ENCODE measurements at regions not wholly inside any gene's neighbourhood (a gene's known extent, or its start where the extent isn't known, plus 50 kb on each side); places are given as distances from the start of the nearest gene placed in this dataset.

DNA sequence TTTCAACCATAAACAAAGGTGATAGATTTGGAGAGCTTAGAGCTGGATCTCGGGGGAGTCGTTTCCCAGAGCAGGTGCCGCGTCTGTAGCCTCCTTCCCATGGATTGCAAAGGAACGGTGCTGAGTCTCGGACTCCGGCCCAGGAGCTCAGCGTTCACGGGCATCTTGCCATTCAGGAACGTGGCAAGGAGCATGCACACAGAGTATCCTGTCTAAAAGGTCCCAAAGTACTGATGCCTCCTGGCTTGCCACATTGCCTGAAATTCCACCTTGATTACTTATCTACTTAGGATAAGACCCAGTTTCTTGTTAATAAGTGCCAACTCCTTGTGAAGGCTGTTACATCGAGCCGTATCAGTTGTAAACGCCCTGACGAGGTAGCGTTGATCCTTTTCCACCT, 197.8 kb upstream of the MYT1L start:
- Mint-ChIP-seq H3K27ac (no peak overlapping the region), H3K4me1 (no peaks in the 10 kb centered on the region), H3K4me3 (no peak overlapping the region), H3K27me3 (no peaks in the 10 kb centered on the region), H3K9me3 (ENCODE audit: insufficient read depth) (no peaks in the 10 kb centered on the region)
- Histone ChIP-seq H3K9ac (ENCODE audit: low read length) (no peak overlapping the region), H3K4me1 (ENCODE audit: control insufficient read depth in 2 of 2, insufficient read depth in 2 of 2, low read length in 2 of 2) (no peaks in the 10 kb centered on the region), H3K4me3 (ENCODE audit: control extremely low read depth in 1 of 5, extremely low read depth in 1 of 5, insufficient read depth in 1 of 5, low read depth in 2 of 5, low read length in 4 of 5) (no peak overlapping the region), H3K27ac (ENCODE audit: low read length in 2 of 2) (no peak overlapping the region), H3K79me2 (ENCODE audit: control insufficient read depth, insufficient read depth, low read length) (no peaks in the 10 kb centered on the region), H3K27me3 (replicated peaks in 1 of 4; ENCODE audit: control extremely low read depth in 1 of 4, control insufficient read depth in 3 of 4, insufficient read depth in 4 of 4, low read length in 3 of 4) (no peaks in the 10 kb centered on the region), H4K20me1 (ENCODE audit: control insufficient read depth, insufficient read depth, low read length, poor library complexity, severe bottlenecking) (no peaks in the 10 kb centered on the region), H3K4me2 (replicated peaks; ENCODE audit: low read depth, low read length, poor library complexity, severe bottlenecking) (no peak overlapping the region), H2AFZ (ENCODE audit: insufficient read depth, low read depth, low read length, poor library complexity, severe bottlenecking) (no peak overlapping the region), H3K9me3 (ENCODE audit: control extremely low read depth in 1 of 3, control insufficient read depth in 2 of 3, insufficient read depth in 1 of 3, low read length in 2 of 3) (peaks cover 0 to 12% (median 0%) of the 10 kb centered on the region in 3 donors), H3K36me3 (replicated peaks in 1 of 2; ENCODE audit: control extremely low read depth in 1 of 2, control insufficient read depth in 1 of 2, extremely low read depth in 1 of 2, insufficient read depth in 2 of 2, low read length in 1 of 2) (no peaks in the 10 kb centered on the region)
- DNase-seq (no peak), ATAC-seq (ENCODE audit: low read depth) (no peak)
- 96% methylated on average over 15 of the region's 15 CpGs for WGBS (ENCODE audit: insufficient coverage)
- TF ChIP-seq, protein P1, sequence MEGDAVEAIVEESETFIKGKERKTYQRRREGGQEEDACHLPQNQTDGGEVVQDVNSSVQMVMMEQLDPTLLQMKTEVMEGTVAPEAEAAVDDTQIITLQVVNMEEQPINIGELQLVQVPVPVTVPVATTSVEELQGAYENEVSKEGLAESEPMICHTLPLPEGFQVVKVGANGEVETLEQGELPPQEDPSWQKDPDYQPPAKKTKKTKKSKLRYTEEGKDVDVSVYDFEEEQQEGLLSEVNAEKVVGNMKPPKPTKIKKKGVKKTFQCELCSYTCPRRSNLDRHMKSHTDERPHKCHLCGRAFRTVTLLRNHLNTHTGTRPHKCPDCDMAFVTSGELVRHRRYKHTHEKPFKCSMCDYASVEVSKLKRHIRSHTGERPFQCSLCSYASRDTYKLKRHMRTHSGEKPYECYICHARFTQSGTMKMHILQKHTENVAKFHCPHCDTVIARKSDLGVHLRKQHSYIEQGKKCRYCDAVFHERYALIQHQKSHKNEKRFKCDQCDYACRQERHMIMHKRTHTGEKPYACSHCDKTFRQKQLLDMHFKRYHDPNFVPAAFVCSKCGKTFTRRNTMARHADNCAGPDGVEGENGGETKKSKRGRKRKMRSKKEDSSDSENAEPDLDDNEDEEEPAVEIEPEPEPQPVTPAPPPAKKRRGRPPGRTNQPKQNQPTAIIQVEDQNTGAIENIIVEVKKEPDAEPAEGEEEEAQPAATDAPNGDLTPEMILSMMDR (IDR thresholded peaks at IDR 0.05) = no peak
- TF ChIP-seq EZH2 (IDR thresholded peaks at IDR 0.05; ENCODE audit: borderline replicate concordance, insufficient read depth, low read depth, low read length, poor library complexity, severe bottlenecking) = no peak
- POLR2A ChIA-PET = no interaction called here
- intact Hi-C loops (cut with micrococcal nuclease) = no loop called here
- CTCF ChIA-PET = no interaction called here

DNA sequence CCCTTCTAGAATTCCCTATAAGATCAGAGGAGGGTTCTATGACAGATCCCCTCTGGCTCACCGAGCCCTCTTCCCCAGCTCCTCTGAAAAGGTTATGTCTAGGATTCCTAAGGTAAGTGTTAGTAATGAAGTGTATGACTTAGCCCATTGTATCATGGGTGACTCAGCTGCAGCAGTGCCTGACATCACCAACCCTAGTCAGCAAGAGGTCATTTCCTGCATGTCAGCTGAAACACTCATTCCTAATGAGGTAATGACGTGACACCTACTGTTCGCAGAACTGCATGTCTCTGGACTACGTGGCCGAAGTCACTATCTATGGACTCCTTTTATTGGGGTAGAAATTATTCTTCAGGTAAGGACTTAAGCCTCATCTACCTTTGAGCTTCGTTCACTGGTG, 196.1 kb upstream of the MYT1L start:
- Histone ChIP-seq H3K4me1 (ENCODE audit: control insufficient read depth in 2 of 2, insufficient read depth in 2 of 2, low read length in 2 of 2) (no peaks in the 10 kb centered on the region), H3K27me3 (replicated peaks in 1 of 4; ENCODE audit: control extremely low read depth in 1 of 4, control insufficient read depth in 3 of 4, insufficient read depth in 4 of 4, low read length in 3 of 4) (no peaks in the 10 kb centered on the region), H3K27ac (ENCODE audit: low read length in 2 of 2) (no peak overlapping the region), H3K79me2 (ENCODE audit: control insufficient read depth, insufficient read depth, low read length) (no peaks in the 10 kb centered on the region), H4K20me1 (ENCODE audit: control insufficient read depth, insufficient read depth, low read length, poor library complexity, severe bottlenecking) (no peaks in the 10 kb centered on the region), H3K9ac (ENCODE audit: low read length) (no peak overlapping the region), H2AFZ (ENCODE audit: insufficient read depth, low read depth, low read length, poor library complexity, severe bottlenecking) (no peak overlapping the region), H3K4me3 (ENCODE audit: control extremely low read depth in 1 of 5, extremely low read depth in 1 of 5, insufficient read depth in 1 of 5, low read depth in 2 of 5, low read length in 4 of 5) (no peak overlapping the region), H3K9me3 (ENCODE audit: control extremely low read depth in 1 of 3, control insufficient read depth in 2 of 3, insufficient read depth in 1 of 3, low read length in 2 of 3) (peaks cover 0 to 12% (median 0%) of the 10 kb centered on the region in 3 donors), H3K36me3 (replicated peaks in 1 of 2; ENCODE audit: control extremely low read depth in 1 of 2, control insufficient read depth in 1 of 2, extremely low read depth in 1 of 2, insufficient read depth in 2 of 2, low read length in 1 of 2) (no peaks in the 10 kb centered on the region), H3K4me2 (replicated peaks; ENCODE audit: low read depth, low read length, poor library complexity, severe bottlenecking) (no peak overlapping the region)
- no peak for TF ChIP-seq EZH2 (IDR thresholded peaks at IDR 0.05; ENCODE audit: borderline replicate concordance, insufficient read depth, low read depth, low read length, poor library complexity, severe bottlenecking)
- TF ChIP-seq, protein P1 (IDR thresholded peaks at IDR 0.05) = no peak
- ChIA-PET CTCF (interaction anchor here (0.6 kb wide), 1 partner anchor 8 kb away, joined by 4 read pairs; no protein-coding TSS in a partner anchor), POLR2A (no interaction called here)
- ATAC-seq (ENCODE audit: low read depth) = no peak
- Mint-ChIP-seq H3K4me1 (no peaks in the 10 kb centered on the region), H3K27me3 (no peaks in the 10 kb centered on the region), H3K27ac (no peak overlapping the region), H3K9me3 (ENCODE audit: insufficient read depth) (no peaks in the 10 kb centered on the region), H3K4me3 (no peak overlapping the region)
- intact Hi-C loops (cut with micrococcal nuclease) = no loop called here
- DNase-seq = no peak
- 88% methylated on average over 3 of the region's 6 CpGs for WGBS (ENCODE audit: insufficient coverage)
